Nephron (organoid): ENCODE measurements at regions not wholly inside any gene's neighbourhood (a gene's known extent, or its start where the extent isn't known, plus 50 kb on each side); places are given as distances from the start of the nearest gene placed in this dataset.

Experiments used
- H3K27ac Mint-ChIP-seq, 3 experiments: 2 replicates each; pipeline ENCODE4 v1.8.0; 2020; ENCODE audit warnings: mixed read lengths in 3 of 3, mild to moderate bottlenecking in 2 of 3, moderate library complexity in 1 of 3
- H3K27me3 Mint-ChIP-seq: 2 replicates; pipeline ENCODE4 v1.8.0; 2021; ENCODE audit warnings: low read depth, mild to moderate bottlenecking, moderate library complexity, mixed read lengths
- H3K36me3 Mint-ChIP-seq: 2 replicates; pipeline ENCODE4 v1.8.0; 2020; ENCODE audit warnings: low read depth, mixed read lengths
- H3K4me1 Mint-ChIP-seq: 2 replicates; pipeline ENCODE4 v1.8.0; 2020; ENCODE audit warnings: mixed read lengths
- H3K4me3 Mint-ChIP-seq, 3 experiments: 2 replicates each; pipeline ENCODE4 v1.8.0; 2020; ENCODE audit warnings: mild to moderate bottlenecking in 3 of 3, mixed read lengths in 3 of 3, moderate library complexity in 2 of 3
- H3K9me3 Mint-ChIP-seq: 2 replicates; pipeline ENCODE4 v1.8.0; 2020; ENCODE audit warnings: mixed read lengths
- CTCF ChIP-seq, 3 experiments: fragments of 200-600 bp; sonication (generic); IDR thresholded peaks; one replicate each; pipeline ENCODE4 v1.5.0; 2021; ENCODE audit warnings: antibody characterized with exemption in 3 of 3; ENCODE audit not compliant: unreplicated experiment in 3 of 3

- Mint-ChIP-seq H3K27ac (peak overlapping the region; percentile 21 to 79 (median 72)), H3K9me3 (peaks cover 6% of the 10 kb centered on the region), H3K27me3 (peaks cover 7% of the 10 kb centered on the region), H3K4me1 (peaks cover 19% of the 10 kb centered on the region), H3K36me3 (no peaks in the 10 kb centered on the region), H3K4me3 (no peak overlapping the region)
- TF ChIP-seq CTCF (IDR thresholded peaks at IDR 0.05; ENCODE audit: unreplicated experiment in 3 of 3), result no peak
Observed at GRCh38 chr13:48591889-48592687, 59.2 kb upstream of the RCBTB2 start.

- Mint-ChIP-seq H3K27ac (peak overlapping the region in 2 of 3 experiments; percentile 17 to 62), H3K9me3 (peaks cover 7% of the 10 kb centered on the region), H3K36me3 (no peaks in the 10 kb centered on the region), H3K4me1 (peaks cover 19% of the 10 kb centered on the region), H3K4me3 (no peak overlapping the region), H3K27me3 (peaks cover 7% of the 10 kb centered on the region)
- no peak for TF ChIP-seq CTCF (IDR thresholded peaks at IDR 0.05; ENCODE audit: unreplicated experiment in 3 of 3)
Observed at GRCh38 chr13:48592688-48593049, 59.8 kb upstream of the RCBTB2 start.

- Mint-ChIP-seq H3K4me1 (peaks cover 19% of the 10 kb centered on the region), H3K9me3 (peaks cover 13% of the 10 kb centered on the region), H3K27me3 (peaks cover 7% of the 10 kb centered on the region), H3K36me3 (no peaks in the 10 kb centered on the region), H3K27ac (peak overlapping the region in 2 of 3 experiments; percentile 17 to 47), H3K4me3 (no peak overlapping the region)
- TF ChIP-seq CTCF (IDR thresholded peaks at IDR 0.05; ENCODE audit: unreplicated experiment in 3 of 3), result no peak
Observed at GRCh38 chr13:48593536-48593935, 60.2 kb upstream of the CYSLTR2 start.

GRCh38 chr13:48594096-48594815, 59.5 kb upstream of the CYSLTR2 start:
- Mint-ChIP-seq H3K4me3 (no peak overlapping the region), H3K27ac (peak overlapping the region in 2 of 3 experiments; percentile 17 to 47), H3K27me3 (peaks cover 7% of the 10 kb centered on the region), H3K36me3 (no peaks in the 10 kb centered on the region), H3K9me3 (peaks cover 18% of the 10 kb centered on the region), H3K4me1 (peaks cover 17% of the 10 kb centered on the region)
- TF ChIP-seq CTCF (IDR thresholded peaks at IDR 0.05; ENCODE audit: unreplicated experiment in 3 of 3), result no peak

GRCh38 chr13:48595431-48596429, 58.0 kb upstream of the CYSLTR2 start:
- peaks cover 7% of the 10 kb centered on the region for H3K27me3 Mint-ChIP-seq
- no peaks in the 10 kb centered on the region for H3K36me3 Mint-ChIP-seq
- H3K27ac Mint-ChIP-seq, result peak overlapping the region in 1 of 3 experiments; percentile 43
- peaks cover 10% of the 10 kb centered on the region for H3K4me1 Mint-ChIP-seq
- peaks cover 21% of the 10 kb centered on the region for H3K9me3 Mint-ChIP-seq
- peak; percentile 59 to 66 (median 63) for TF ChIP-seq CTCF (IDR thresholded peaks at IDR 0.05; ENCODE audit: unreplicated experiment in 3 of 3)
- no peak overlapping the region for H3K4me3 Mint-ChIP-seq
